GM18511 (cell line): ENCODE measurements at regions not wholly inside any gene's neighbourhood (a gene's known extent, or its start where the extent isn't known, plus 50 kb on each side); places are given as distances from the start of the nearest gene placed in this dataset.
A peak's percentile ranks its signal among the peaks of the same experiment; 100 is the strongest.
"Not testable (repeated sequence)": the region's sequence is repeated elsewhere in the genome, so short reads cannot be mapped to it uniquely, and the experiment has no call there.

Source experiments
- ATAC-seq: cut with Tn5 transposase; IDR thresholded peaks from one replicate; pipeline ENCODE4 v1.9.1; 2021; ENCODE audit warnings: mild to moderate bottlenecking, moderate library complexity; ENCODE audit not compliant: unreplicated experiment

DNA sequence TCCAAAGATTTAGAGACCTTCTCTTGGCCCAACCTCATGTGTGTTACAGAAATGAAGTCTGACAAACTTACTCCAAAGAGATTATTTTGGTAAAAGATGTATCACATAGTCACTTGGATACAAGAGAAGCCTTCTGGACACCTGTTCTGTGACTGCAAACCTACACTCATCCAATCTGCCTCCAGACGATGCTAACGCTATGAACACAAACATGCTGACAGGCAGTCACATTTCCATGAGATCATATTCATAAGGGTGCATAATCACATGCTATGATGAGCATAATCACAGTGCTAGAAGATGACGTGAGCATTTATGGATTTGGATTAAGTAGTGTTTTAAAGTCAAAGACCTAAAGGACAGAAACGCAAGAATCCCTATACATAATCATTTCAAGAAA, 340.2 kb downstream of the HACE1 start:
- no peak for ATAC-seq

DNA sequence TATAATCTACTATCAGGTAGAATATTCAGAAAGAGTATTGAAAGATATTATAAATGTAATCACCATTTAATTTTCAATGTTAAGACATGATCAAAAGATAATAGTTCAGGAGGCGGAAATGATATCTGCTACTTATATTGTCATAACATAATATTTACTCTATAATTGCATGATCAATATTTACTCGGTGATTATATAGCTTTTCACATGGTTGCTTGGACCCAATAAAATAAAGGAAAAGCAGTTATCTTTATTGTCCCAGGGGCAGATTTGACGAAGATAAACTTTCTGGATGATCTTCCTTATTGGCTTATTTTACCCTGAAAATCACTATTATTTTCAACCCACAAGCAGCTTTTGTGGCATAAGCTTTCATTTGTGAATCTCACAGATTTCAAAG, 350.4 kb downstream of the HACE1 start:
- no peak for ATAC-seq

- no peak for ATAC-seq
Observed at GRCh38 chr6:104506429-104506828, 353.3 kb downstream of the HACE1 start.

- no peak for ATAC-seq
Observed at GRCh38 chr6:104505838-104506237, 353.9 kb downstream of the HACE1 start.

DNA sequence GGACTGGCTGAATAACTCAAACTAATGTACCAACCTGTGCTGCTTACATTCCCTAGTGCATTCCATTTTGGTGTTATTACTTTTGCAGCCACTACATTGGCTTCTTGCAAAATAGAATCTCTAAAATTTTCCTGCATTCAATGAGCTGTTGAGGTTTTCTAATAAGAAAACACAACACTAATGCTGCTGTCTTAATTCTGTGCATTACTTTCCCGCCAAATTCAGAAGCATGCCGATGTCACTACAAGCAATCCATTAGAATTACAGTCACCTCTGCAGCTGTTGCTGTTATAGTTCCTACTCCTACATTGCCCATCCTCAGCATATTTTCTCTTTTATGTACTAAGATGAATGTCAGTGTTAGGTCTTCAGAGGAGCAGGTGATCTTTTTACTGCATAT, 359.5 kb downstream of the HACE1 start:
- ATAC-seq: no peak

DNA sequence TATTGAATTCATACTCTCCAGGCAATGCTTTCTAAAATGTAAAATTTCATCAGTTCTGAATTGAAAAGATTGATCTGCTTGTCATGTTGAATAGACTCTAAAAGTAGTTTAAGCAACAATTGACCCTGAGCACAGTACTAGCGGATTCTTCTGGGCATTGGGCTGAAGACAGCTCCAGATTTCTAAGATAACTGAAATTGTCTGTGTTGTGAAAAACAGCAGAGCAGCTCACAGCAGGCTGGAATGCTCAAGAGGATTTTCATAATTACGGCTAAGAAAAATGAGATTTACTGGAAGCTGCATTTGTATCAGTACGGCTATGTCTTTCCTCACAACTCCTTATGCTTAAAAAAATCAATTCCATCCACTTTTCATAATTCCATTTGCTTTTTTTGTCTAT, 373.7 kb downstream of the HACE1 start:
- ATAC-seq: no peak

DNA sequence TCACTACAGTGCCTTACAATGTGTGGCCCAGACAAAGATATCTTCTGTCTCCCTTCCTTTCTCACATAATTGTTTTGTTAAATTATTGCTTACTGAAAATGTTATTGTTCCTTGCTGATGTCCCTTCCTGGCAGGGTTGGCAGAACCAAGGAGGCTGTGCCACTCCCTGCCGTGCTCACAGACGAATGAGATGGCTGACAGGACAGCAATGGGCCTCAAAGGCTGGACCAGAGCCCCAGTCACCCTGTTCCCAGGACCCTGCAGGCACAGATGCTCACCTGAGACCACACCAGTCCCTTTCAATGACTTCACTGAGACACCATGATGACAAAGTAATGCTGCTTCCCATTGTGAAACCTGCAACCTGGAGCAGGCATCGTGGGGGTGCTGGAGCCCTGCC, 375.1 kb downstream of the HACE1 start:
- no peak for ATAC-seq

DNA sequence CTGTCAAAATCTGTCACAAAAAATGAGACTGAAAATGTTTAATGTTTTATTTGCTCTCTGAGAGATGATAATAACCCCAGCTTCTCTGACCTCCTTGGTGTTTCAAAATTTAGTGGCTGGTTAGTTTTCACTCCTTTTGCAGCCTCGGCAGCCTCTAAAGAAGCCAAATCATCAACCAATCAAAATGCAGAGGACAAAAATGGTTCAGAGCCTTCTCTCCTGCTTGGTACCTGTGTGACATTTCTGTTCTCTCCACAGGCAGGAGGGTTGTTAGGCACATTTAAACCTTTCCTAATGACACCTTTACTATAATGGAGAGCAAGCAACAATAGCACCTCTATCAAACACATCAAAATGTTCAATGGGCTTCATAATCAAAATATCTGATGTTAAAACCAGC, 375.5 kb downstream of the HACE1 start:
- no peak for ATAC-seq

GRCh38 chr6:104483225-104483834, 376.4 kb downstream of the HACE1 start:
- ATAC-seq: no peak

DNA sequence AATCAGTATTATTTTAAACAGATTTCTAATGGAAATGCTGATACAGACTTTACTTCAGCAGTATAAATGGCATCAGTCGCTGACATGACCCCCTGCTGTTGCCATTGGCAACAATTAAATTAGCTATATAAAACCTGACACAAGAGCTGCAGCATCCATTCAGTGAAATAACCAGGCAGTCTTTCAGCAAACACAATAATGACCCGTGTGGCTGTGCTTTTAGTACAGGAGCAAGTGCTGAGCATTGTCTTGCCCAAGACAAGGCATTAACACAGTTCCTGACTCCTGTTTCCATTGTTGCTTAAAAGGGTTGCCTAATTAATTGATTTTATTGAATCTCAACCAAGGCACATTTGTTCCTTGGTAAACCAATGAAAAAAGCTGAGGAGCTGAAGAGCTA, 382.1 kb downstream of the HACE1 start:
- no peak for ATAC-seq

DNA sequence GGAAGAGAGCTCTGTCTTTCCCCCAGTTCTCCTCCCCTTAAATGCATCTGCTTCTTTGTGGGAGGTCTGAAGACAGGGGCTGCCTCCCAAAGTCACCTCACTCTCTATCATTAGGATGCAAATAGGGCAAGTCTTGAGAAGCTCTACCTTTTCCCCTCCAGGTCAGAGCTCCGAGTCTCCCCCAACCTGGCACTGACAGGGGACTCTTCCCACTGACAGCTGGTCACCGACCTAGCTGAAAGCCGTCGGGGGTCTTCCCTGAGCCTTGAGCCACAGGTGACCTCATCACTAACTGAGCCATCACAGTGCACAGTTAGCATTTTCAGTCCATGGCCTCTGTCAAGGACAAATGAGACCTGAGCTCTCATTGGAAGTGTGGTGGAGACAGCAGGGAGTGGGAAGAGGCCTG, 386.7 kb downstream of the HACE1 start:
- ATAC-seq: no peak

DNA sequence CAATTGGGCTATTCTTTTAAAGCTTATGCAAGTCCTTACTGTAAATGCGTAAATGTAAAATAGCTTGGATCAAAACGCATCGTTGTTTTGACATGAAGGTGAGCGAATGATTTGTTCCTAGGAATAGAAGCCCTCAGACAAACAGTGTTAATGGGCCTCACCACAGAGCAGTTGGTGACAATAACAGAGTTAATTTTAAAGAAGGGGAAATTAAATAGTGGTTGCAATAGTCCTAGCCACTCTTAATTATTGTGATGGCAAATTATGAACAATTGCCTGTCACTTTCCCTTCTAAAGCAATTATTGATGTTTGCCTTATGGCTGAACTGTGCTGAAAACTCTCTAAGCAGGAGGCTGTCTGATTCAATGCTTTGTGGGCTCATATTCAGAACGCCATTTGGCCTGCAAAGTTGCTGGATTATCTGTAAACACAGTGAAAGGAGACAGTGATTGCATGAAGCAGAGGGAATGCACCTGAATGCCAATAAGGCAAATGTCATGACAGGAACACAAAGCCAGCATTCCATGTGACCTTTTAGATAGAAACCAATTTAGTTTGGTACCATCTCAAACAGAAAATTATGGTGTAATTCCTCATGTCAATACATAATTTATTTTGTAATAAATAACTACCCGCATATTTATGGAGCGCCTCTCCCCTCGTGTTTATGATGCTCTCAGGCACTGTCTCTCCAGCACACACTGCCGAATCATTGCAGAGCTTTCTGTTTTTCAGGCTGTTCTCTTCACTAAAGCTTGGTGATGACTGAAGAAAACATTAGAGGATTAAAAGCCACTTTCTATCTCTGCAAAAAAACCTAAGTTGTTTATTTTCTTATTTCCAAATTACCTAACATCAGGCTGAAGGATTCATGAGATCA, 387.5 kb downstream of the HACE1 start:
- ATAC-seq: no peak

GRCh38 chr6:104466306-104466705, 393.4 kb downstream of the HACE1 start:
- ATAC-seq: no peak

DNA sequence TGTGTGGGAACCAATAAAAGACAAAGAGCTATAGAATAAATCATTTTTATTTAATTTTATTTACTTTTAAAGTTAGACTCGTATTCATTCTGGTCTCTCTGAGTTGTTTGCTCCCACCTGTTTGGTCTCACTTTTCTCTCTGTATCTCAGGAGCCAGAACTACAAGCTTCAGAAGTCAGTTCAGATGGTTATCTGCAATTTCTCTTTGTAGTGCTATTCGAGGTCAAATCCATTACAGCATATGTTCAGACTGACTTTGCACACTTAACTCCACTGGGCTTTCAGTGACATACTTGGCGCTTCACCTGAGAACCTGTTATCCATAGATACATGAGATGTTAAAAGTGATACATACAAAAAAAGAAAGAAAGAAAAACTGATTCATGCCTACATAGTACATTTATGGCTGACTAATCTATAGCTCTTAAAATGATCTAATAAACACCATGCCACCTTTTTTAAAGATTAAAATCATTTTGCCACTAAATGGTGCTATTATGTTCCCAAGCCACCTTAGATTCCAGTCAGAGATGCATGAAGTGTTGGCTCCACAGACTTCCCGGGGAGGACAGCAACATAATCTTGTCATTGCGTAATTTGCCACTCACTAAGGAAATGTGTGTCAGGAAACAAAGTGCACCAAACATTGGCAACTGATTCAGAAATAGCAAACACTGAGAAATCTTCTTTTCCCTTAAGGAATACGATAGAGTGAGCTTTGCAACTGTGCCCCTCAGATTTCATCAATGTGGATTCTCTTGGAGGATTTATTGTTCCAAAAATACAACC, 396.7 kb downstream of the HACE1 start:
- no peak for ATAC-seq

- peak; percentile 56 for ATAC-seq
Observed at GRCh38 chr6:104460738-104461483, 398.8 kb downstream of the HACE1 start.

DNA sequence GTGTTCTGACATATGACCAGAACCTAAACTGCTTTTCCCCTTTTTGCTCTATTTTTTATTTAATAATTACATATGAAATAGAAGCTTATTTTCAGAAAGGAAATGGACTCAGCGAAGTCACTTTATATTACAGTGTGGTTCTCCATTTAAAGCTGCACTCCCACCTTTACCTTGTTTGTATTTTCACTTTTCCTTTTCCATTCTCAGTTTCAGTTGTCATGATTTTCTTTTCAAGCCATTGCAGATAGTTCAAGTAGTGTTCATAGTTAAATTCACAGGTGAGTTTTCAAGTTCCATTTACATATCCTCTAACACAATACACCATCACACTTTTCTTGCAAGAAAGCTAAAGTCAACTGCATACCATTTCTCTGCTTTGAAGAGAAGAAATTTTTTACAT, 400.2 kb downstream of the HACE1 start:
- peak; percentile 90 for ATAC-seq

DNA sequence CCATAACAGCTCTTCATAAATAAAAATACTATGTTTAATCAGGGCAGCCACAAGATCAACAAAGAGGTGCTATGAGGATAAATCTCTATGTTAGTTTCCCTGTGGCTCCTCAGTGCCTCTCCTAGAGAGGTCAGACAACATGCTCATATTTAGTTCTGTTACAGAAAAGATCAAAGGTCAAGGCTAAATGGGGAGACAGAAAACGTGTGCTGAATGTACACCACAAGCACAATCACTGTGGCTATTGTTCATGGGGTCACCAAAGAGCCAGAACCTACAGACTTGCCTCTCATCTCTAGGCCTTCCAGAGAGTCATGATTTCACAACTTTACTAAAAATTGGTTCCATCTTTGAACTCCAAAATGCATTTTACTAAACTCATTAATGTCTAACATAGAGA, 409.8 kb downstream of the HACE1 start:
- ATAC-seq: no peak

DNA sequence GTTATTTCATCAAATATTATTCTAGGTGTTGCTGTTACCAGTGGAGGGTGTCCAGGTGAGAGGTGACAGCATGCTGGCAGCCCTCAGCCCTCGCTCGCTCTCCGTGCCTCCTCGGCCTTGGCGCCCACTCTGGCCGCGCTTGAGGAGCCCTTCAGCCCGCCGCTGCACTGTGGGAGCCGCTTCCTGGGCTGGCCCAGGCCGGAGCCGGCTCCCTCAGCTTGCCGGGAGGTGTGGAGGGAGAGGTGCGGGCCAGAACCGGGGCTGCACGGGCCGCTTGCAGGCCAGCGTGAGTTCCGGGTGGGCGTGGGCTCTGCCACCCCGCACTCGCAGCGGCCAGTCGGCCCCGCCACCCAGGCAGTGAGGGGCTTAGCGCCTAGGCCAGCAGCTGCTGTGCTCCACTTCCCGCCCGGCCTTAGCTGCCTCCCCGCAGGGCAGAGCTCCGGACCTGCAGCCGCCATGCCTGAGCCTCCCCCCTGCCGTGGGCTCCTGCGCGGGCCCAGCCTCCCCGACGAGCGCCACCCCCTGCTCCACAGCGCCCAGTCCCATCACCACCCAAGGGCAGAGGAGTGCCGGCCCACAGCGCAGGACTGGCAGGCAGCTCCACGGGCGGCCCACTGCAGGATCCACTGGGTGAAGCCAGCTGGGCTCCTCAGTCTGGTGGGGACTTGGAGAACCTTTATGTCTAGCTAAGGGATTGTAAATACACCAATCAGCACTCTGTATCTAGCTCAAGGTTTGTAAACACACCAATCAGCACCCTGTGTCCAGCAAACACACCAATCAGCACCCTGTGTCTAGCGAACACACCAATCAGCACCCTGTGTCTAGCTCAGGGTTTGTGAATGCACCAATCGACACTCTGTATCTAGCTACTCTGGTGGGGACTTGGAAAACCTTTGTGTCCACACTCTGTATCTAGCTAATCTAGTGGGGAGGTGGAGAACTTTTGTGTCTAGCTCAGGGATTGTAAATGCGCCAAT, 413.3 kb downstream of the HACE1 start:
- ATAC-seq: not testable (repeated sequence)

GRCh38 chr6:104434519-104434918, 425.2 kb downstream of the HACE1 start:
- ATAC-seq: no peak

DNA sequence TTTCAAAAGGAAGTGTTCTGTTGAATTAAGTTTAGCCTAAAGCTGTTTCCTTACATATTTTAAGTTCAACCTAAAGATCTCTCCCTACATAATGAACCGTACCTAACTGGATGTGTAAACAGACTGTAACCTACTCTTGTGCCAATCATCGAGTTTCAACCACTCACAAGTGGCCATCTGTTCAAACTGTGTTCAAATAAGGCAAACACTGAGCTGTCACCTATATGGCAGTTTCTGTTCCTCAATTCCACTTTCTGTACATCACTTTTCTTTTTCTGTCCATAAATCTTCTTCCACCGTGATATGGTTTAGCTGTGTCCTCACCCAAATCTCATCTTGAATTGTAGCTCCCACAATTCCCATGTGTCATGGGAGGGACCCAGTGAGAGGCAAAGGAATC, 428.6 kb downstream of the HACE1 start:
- peak; percentile 64 for ATAC-seq
